GM12801 (cell line): ENCODE measurements at regions not wholly inside any gene's neighbourhood (a gene's known extent, or its start where the extent isn't known, plus 50 kb on each side); places are given as distances from the start of the nearest gene placed in this dataset.

Experiments used
- CTCF ChIP-seq: IDR thresholded peaks from one replicate; pipeline ENCODE4 v1.5.1; 2011; ENCODE audit warnings: control low read depth; ENCODE audit not compliant: insufficient read length; ENCODE audit errors: extremely low read depth

- no peak for TF ChIP-seq CTCF
These were observed 117.6 kb upstream of the CHMP2B start for GRCh38 chr3:87109465-87109864.

- TF ChIP-seq CTCF, result no peak
These were observed 111.1 kb upstream of the VGLL3 start for GRCh38 chr3:87101861-87102625.

- no peak for TF ChIP-seq CTCF
These were observed 99.7 kb upstream of the VGLL3 start for GRCh38 chr3:87090631-87091030.

GRCh38 chr3:87088993-87089841 is 98.3 kb upstream of the VGLL3 start:
- TF ChIP-seq CTCF, result no peak

GRCh38 chr3:87088430-87088992 is 97.6 kb upstream of the VGLL3 start:
- no peak for TF ChIP-seq CTCF

GRCh38 chr3:87084868-87085267 is 93.9 kb upstream of the VGLL3 start:
- TF ChIP-seq CTCF, result no peak

- TF ChIP-seq CTCF, result no peak
These were observed 92.0 kb upstream of the VGLL3 start for GRCh38 chr3:87082796-87083440.
